A549 (cell line): ENCODE measurements at regions not wholly inside any gene's neighbourhood (a gene's known extent, or its start where the extent isn't known, plus 50 kb on each side); places are given as distances from the start of the nearest gene placed in this dataset.

Experiments
- ATAC-seq, 2 experiments: fragments of 200-7000 bp in 1 of 2; fragments of >200 bp in 1 of 2; cut with Nextera tagmentation in 1 of 2; cut with Tn5 transposase in 1 of 2; 3 replicates each; pipeline versions ENCODE4 v1.8.0 to v1.9.1; 2018 to 2020; ENCODE audit warnings: mild to moderate bottlenecking in 1 of 2, moderate library complexity in 1 of 2
- CTCF ChIA-PET: fragments of 300-600 bp; sonication (Branson Sonifier 250); formaldehyde crosslinking; extraction: SDS; loops from one replicate; lab custom pipeline; 2021; ENCODE audit warnings: antibody characterized with exemption, inconsistent platforms; lab: Yijun Ruan, JAX
- POLR2A ChIA-PET: fragments of 350-600 bp; formaldehyde crosslinking; extraction: SDS; loops from one replicate; lab custom pipeline; 2021; ENCODE audit warnings: antibody characterized with exemption, inconsistent platforms; lab: Yijun Ruan, JAX
- DNase-seq, 2 experiments: peaks; one replicate each; pipeline versions ENCODE4 v3.0.0 to v3.0.0-alpha.2; 2011 to 2016; ENCODE audit warnings: low read depth in 1 of 2, low spot score in 1 of 2
- FAIRE-seq: peaks from 2 replicates; lab custom pipeline; 2011; peaks lifted over from hg19 to GRCh38; lab: Jason Lieb, UNC
- H3K27ac ChIP-seq, 2 experiments: fragments of >200 bp; sonication (Bioruptor Twin); formaldehyde crosslinking; 3 replicates each; pipeline ENCODE4 v1.5.1; 2016 to 2017
- H3K4me1 ChIP-seq: fragments of >200 bp; sonication (Bioruptor Twin); formaldehyde crosslinking; 3 replicates; pipeline ENCODE4 v1.6.1; 2016
- H3K4me2 ChIP-seq: fragments of >200 bp; sonication (Bioruptor Twin); formaldehyde crosslinking; 3 replicates; pipeline ENCODE4 v1.6.1; 2016
- H3K4me3 ChIP-seq: fragments of >200 bp; sonication (Bioruptor Twin); formaldehyde crosslinking; 3 replicates; pipeline ENCODE4 v1.5.1; 2016
- H3K9me3 ChIP-seq: fragments of >200 bp; sonication (Bioruptor Twin); formaldehyde crosslinking; 3 replicates; pipeline ENCODE4 v1.6.1; 2016
- ATOH8 ChIP-seq: fragments of 250-450 bp; sonication (Bioruptor Pico); IDR thresholded peaks from 2 replicates; pipeline ENCODE4 v1.5.0; 2020; ENCODE audit warnings: low read depth, mild to moderate bottlenecking, moderate library complexity
- BHLHE40 ChIP-seq: IDR thresholded peaks from 2 replicates; pipeline ENCODE4 v1.6.1; 2012; ENCODE audit warnings: low read depth, low read length, inconsistent platforms
- CBX2 ChIP-seq: fragments of 200-600 bp; sonication (generic); IDR thresholded peaks from 2 replicates; pipeline ENCODE4 v1.6.1; 2016; ENCODE audit warnings: low read depth, mild to moderate bottlenecking, borderline replicate concordance
- CBX8 ChIP-seq: fragments of 200-600 bp; sonication (generic); IDR thresholded peaks from 2 replicates; pipeline ENCODE4 v1.6.1; 2016
- CHD2 ChIP-seq: fragments of 150-350 bp; IDR thresholded peaks from 2 replicates; pipeline ENCODE4 v1.6.1; 2014; ENCODE audit warnings: low read length; ENCODE audit not compliant: partially characterized antibody
- EP300 ChIP-seq, 2 experiments: fragments of >200 bp; sonication (Bioruptor Twin); formaldehyde crosslinking; IDR thresholded peaks; 2 replicates in 1 of 2; 3 replicates in 1 of 2; pipeline ENCODE4 v1.6.1; 2016 to 2017
- FOSB ChIP-seq: fragments of 250-450 bp; sonication (Bioruptor Pico); IDR thresholded peaks from 2 replicates; pipeline ENCODE4 v1.5.0; 2020; ENCODE audit warnings: mild to moderate bottlenecking, moderate library complexity
- FOSL2 ChIP-seq, 2 experiments: fragments of 450-650 bp in 1 of 2; fragments of >200 bp in 1 of 2; sonication (Bioruptor Twin) in 1 of 2; formaldehyde crosslinking; IDR thresholded peaks; 2 replicates each; pipeline versions ENCODE4 v1.5.0 to v1.6.1; 2016 to 2020; ENCODE audit warnings: mild to moderate bottlenecking in 1 of 2, moderate library complexity in 1 of 2
- HOXA7 ChIP-seq: fragments of 250-450 bp; sonication (Bioruptor Pico); IDR thresholded peaks from 2 replicates; pipeline ENCODE4 v1.5.0; 2020; ENCODE audit warnings: mild to moderate bottlenecking, moderate library complexity
- HOXB13 ChIP-seq: fragments of 250-450 bp; sonication (Bioruptor Pico); IDR thresholded peaks from 2 replicates; pipeline ENCODE4 v1.5.0; 2020; ENCODE audit warnings: low read depth, mild to moderate bottlenecking, moderate library complexity
- JUN ChIP-seq, 2 experiments: fragments of >200 bp; sonication (Bioruptor Twin); formaldehyde crosslinking; IDR thresholded peaks; 2 replicates in 1 of 2; 3 replicates in 1 of 2; pipeline ENCODE4 v1.6.1; 2016 to 2017
- JUNB ChIP-seq: fragments of >200 bp; sonication (Bioruptor Twin); formaldehyde crosslinking; IDR thresholded peaks from 2 replicates; pipeline ENCODE4 v1.6.1; 2016
- KDM1A ChIP-seq: fragments of 200-600 bp; sonication (generic); IDR thresholded peaks from 2 replicates; pipeline ENCODE4 v1.6.1; 2016; ENCODE audit warnings: low read depth, mild to moderate bottlenecking
- MAFK ChIP-seq: fragments of 450-650 bp; IDR thresholded peaks from 2 replicates; pipeline ENCODE4 v1.6.1; 2014; ENCODE audit not compliant: partially characterized antibody
- MAZ ChIP-seq: fragments of 150-350 bp; IDR thresholded peaks from 2 replicates; pipeline ENCODE4 v1.6.1; 2014; ENCODE audit warnings: antibody characterized with exemption, low read depth, low read length, borderline replicate concordance
- MYC ChIP-seq: IDR thresholded peaks from 2 replicates; pipeline ENCODE4 v1.6.1; 2012; ENCODE audit warnings: mild to moderate bottlenecking, inconsistent platforms, low read length, improper control_type of control experiment, borderline replicate concordance
- NPAS2 ChIP-seq: fragments of 250-450 bp; sonication (Bioruptor Pico); IDR thresholded peaks from 2 replicates; pipeline ENCODE4 v1.8.0; 2022; ENCODE audit warnings: mild to moderate bottlenecking, moderate library complexity, borderline replicate concordance
- POLR2A ChIP-seq: IDR thresholded peaks from 2 replicates; pipeline ENCODE4 v1.6.1; 2012; ENCODE audit warnings: mild to moderate bottlenecking, low read length
- RARB ChIP-seq: fragments of 250-450 bp; sonication (Bioruptor Pico); IDR thresholded peaks from 2 replicates; pipeline ENCODE4 v1.8.0; 2021; ENCODE audit warnings: mild to moderate bottlenecking, moderate library complexity
- ZFP36 ChIP-seq: fragments of 450-650 bp; IDR thresholded peaks from 2 replicates; pipeline ENCODE4 v1.6.1; 2014; ENCODE audit warnings: borderline replicate concordance; ENCODE audit not compliant: partially characterized antibody
- ZNF302 ChIP-seq: fragments of 250-450 bp; sonication (Bioruptor Pico); IDR thresholded peaks from 2 replicates; pipeline ENCODE4 v1.9.0; 2021; ENCODE audit warnings: inconsistent platforms, mild to moderate bottlenecking, moderate library complexity
- WGBS: methylation state at CpG from one replicate; pipeline ENCODE4 v1.1.6; 2017; ENCODE audit errors: missing lambda C conversion rate; 5-methylcytosine and 5-hydroxymethylcytosine counted together
- TF ChIP-seq, protein P1 (sequence below): fragments of >200 bp; sonication (Bioruptor Twin); formaldehyde crosslinking; IDR thresholded peaks from 3 replicates; pipeline ENCODE4 v1.5.1; 2016
- TF ChIP-seq, protein P2 (sequence below): IDR thresholded peaks from 2 replicates; pipeline ENCODE4 v1.6.1; 2012

DNA sequence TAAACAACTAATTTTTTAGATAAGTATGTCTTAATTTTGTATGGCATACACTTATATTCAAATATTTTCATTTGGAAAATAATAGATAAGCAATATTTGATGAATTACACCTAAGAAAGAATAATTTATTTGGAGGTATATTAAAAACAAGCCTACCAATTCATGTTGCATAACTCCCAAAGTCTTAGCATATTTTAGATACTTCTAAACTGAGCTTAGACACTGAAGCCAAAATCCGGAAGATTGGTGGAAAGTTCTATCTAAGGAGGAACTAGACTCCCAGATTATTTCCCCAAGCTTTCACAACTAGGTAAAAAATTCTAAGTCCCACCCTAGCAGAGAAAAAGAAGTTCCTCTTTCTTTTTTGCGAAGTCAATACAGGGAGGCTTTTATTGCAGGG lies 221.0 kb upstream of the MMADHC start:
- WGBS = 87% methylated on average over 2 of the region's 2 CpGs
- ChIA-PET CTCF (no interaction called here), POLR2A (no interaction called here)

GRCh38 chr2:149806651-149807050 lies 219.1 kb upstream of the MMADHC start:
- no peak for TF ChIP-seq CBX8
- TF ChIP-seq KDM1A = no peak
- peak; percentile 75 for TF ChIP-seq MAFK
- Histone ChIP-seq H3K4me3 (no peak overlapping the region), H3K4me2 (no peak overlapping the region), H3K9me3 (peaks cover 1% of the 10 kb centered on the region; the same call in 2 of the 3 replicates), H3K4me1 (no peaks in the 10 kb centered on the region), H3K27ac (no peak overlapping the region)
- FAIRE-seq (no peak), ATAC-seq (no peak), DNase-seq (no peak)
- ChIA-PET CTCF (no interaction called here), POLR2A (no interaction called here)
- WGBS = 86% methylated on average over 2 of the region's 2 CpGs

More for the DNA sequence above, 221.0 kb upstream of the MMADHC start:
- Histone ChIP-seq H3K4me1 (no peaks in the 10 kb centered on the region), H3K4me2 (no peak overlapping the region), H3K4me3 (no peak overlapping the region), H3K9me3 (peaks cover 6% of the 10 kb centered on the region; the same call in 2 of the 3 replicates), H3K27ac (no peak overlapping the region)
- TF ChIP-seq FOSB (CRISPR knock-in tag) (no peak), CHD2 (no peak), FOSL2 (IDR thresholded peaks at IDR 0.05) (no peak), FOSL2 (CRISPR knock-in tag; IDR thresholded peaks at IDR 0.05) (no peak), CBX2 (no peak), BHLHE40 (no peak)
- DNase-seq = no peak
- ATAC-seq = no peak
- no peak for FAIRE-seq

DNA sequence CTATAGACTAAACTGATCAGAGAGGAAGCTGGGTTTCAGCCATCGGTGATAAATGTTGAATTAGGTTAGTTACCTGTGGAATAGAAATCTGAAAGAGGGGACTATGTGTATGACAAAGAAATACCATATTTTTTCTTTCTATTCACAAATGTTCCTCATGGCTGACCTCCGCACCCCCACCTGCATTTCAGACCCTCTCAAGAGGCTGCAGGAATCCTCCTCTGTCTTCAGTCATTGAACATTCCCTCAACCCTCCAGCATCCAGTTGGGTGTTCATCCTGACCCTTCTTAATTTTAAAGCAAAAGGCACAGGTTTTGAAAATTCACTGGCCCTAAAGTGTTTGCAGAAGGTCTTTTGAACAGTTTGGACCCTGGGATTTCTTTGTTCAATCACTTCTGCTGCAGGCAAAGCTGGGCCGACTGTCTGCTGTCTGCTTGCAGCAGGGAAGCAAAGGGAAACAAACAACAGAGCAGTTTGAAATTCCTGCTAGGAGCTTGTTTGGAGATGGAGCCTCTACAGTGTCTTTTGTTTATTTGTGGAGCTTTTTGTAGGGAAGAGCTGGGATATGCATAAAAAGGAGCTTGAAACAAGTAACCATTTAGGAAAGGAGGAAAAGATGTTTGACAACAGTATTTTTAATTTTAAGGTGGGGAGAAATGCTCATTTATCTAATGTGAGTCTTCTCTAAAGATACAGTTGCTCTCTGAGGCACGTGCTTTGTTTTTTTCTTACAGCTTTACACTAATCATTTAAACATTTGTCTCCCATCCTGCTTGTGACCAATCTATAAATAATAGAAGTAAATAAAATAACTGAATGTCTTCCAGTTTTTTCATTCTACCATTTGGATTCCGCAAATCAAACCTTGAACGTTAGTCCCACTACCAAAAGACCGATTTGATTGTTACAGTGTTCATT lies 213.3 kb upstream of the MMADHC start:
- Histone ChIP-seq H3K4me1 (peaks cover 6% of the 10 kb centered on the region; the same call in 2 of the 3 replicates), H3K4me2 (no peak overlapping the region), H3K4me3 (no peak overlapping the region)
- DNase-seq (no peak), FAIRE-seq (no peak)
- WGBS = 75% methylated on average over 7 of the region's 7 CpGs
- CTCF ChIA-PET = interaction anchor here (0.6 to 1.0 kb wide), 2 partner anchors 203 to 256 kb away, joined by 3 read pairs; no protein-coding TSS in a partner anchor
- TF ChIP-seq MYC (no peak), JUNB (no peak), EP300 (IDR thresholded peaks at IDR 0.05) (no peak), ZFP36 (no peak), CHD2 (no peak), ATOH8 (CRISPR knock-in tag) (no peak), POLR2A (no peak), NPAS2 (CRISPR knock-in tag) (no peak), ZNF302 (CRISPR knock-in tag) (no peak), HOXB13 (CRISPR knock-in tag) (no peak), KDM1A (no peak), JUN (IDR thresholded peaks at IDR 0.05) (no peak), BHLHE40 (no peak), HOXA7 (CRISPR knock-in tag) (no peak), MAZ (no peak), RARB (CRISPR knock-in tag) (no peak)
- TF ChIP-seq, protein P1, sequence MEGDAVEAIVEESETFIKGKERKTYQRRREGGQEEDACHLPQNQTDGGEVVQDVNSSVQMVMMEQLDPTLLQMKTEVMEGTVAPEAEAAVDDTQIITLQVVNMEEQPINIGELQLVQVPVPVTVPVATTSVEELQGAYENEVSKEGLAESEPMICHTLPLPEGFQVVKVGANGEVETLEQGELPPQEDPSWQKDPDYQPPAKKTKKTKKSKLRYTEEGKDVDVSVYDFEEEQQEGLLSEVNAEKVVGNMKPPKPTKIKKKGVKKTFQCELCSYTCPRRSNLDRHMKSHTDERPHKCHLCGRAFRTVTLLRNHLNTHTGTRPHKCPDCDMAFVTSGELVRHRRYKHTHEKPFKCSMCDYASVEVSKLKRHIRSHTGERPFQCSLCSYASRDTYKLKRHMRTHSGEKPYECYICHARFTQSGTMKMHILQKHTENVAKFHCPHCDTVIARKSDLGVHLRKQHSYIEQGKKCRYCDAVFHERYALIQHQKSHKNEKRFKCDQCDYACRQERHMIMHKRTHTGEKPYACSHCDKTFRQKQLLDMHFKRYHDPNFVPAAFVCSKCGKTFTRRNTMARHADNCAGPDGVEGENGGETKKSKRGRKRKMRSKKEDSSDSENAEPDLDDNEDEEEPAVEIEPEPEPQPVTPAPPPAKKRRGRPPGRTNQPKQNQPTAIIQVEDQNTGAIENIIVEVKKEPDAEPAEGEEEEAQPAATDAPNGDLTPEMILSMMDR = no peak
- TF ChIP-seq, protein P2, sequence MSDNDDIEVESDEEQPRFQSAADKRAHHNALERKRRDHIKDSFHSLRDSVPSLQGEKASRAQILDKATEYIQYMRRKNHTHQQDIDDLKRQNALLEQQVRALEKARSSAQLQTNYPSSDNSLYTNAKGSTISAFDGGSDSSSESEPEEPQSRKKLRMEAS = no peak
- TF ChIP-seq, all 56 proteins: peak for 0
- Histone ChIP-seq H3K9me3 (no peaks in the 10 kb centered on the region), H3K27ac (peak overlapping the region in 1 of 2 experiments; percentile 62; a peak in 3 of 6 replicates)
- no peak for ATAC-seq
- POLR2A ChIA-PET = no interaction called here
